22Rv1 (cell line): ENCODE measurements at regions not wholly inside any gene's neighbourhood (a gene's known extent, or its start where the extent isn't known, plus 50 kb on each side); places are given as distances from the start of the nearest gene placed in this dataset.

ENCODE experiments used
- ZFX ChIP-seq: fragments of 450-650 bp; IDR thresholded peaks from 2 replicates; pipeline ENCODE4 v1.6.1; 2017; ENCODE audit warnings: antibody characterized with exemption, borderline replicate concordance
- TF ChIP-seq, protein P1 (sequence below): fragments of 450-650 bp; IDR thresholded peaks from 2 replicates; pipeline ENCODE4 v1.5.1; 2017; ENCODE audit warnings: mild to moderate bottlenecking

DNA sequence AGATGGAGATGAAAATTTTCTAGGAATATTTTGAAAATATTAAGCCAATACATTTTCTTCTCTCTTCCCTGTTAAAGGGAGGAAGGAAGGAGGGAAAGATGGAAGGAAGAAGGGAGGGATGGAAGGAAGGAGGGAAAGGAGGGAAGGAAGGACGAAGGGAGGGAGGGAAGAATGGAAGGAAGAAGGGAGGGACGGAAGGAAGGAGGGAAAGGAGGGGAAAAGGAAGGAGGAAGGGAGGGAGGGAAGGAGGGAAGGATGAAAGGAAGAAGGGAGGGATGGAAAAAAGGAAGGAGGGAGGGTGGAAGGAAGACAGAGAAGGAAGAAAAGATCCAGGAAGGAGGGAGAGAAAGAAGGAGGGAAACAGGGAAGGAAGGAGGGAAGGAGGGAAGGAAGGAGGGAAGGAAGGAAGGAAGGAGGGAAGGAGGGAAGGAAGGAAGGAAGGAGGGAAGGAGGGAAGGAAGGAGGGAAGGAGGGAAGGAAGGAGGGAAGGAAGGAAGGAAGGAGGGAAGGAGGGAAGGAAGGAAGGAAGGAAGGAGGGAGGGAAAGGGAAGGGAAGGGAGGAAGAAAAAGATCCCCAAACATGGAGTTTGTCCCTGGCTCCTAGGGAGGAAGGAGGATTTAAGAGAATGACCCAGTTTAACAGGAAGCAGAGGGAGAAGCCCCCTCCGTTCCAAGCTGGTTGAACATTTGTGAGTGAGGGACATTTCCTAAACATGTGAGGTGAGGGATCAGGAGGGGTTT is 70.3 kb upstream of the NEURL1B start:
- TF ChIP-seq, protein P1, sequence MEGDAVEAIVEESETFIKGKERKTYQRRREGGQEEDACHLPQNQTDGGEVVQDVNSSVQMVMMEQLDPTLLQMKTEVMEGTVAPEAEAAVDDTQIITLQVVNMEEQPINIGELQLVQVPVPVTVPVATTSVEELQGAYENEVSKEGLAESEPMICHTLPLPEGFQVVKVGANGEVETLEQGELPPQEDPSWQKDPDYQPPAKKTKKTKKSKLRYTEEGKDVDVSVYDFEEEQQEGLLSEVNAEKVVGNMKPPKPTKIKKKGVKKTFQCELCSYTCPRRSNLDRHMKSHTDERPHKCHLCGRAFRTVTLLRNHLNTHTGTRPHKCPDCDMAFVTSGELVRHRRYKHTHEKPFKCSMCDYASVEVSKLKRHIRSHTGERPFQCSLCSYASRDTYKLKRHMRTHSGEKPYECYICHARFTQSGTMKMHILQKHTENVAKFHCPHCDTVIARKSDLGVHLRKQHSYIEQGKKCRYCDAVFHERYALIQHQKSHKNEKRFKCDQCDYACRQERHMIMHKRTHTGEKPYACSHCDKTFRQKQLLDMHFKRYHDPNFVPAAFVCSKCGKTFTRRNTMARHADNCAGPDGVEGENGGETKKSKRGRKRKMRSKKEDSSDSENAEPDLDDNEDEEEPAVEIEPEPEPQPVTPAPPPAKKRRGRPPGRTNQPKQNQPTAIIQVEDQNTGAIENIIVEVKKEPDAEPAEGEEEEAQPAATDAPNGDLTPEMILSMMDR, result no peak
- TF ChIP-seq ZFX, result no peak
